HCT116 (cell line): ENCODE measurements at regions not wholly inside any gene's neighbourhood (a gene's known extent, or its start where the extent isn't known, plus 50 kb on each side); places are given as distances from the start of the nearest gene placed in this dataset.

Experiments used
- POLR2A ChIP-seq: IDR thresholded peaks from 2 replicates; pipeline ENCODE4 v1.7.0; 2011; ENCODE audit warnings: borderline replicate concordance; ENCODE audit not compliant: insufficient read depth, insufficient read length; ENCODE audit errors: extremely low read depth
- POLR2AphosphoS5 ChIP-seq: IDR thresholded peaks from 2 replicates; pipeline ENCODE4 v1.6.1; 2011; ENCODE audit warnings: mild to moderate bottlenecking, low read depth, low read length, moderate library complexity
- TF ChIP-seq, protein P1 (sequence below), 3 experiments: fragments of 200-600 bp in 1 of 3; sonication (generic) in 1 of 3; IDR thresholded peaks in 2 of 3; conservative IDR thresholded peaks in 1 of 3; 2 replicates each; pipeline ENCODE4 v1.5.1; 2012 to 2017; ENCODE audit warnings: low read depth in 2 of 3, low read length in 2 of 3, antibody characterized with exemption in 1 of 3, borderline replicate concordance in 1 of 3, control low read depth in 1 of 3, mild to moderate bottlenecking in 1 of 3, mixed read lengths in 1 of 3, mixed run types in 1 of 3, moderate library complexity in 1 of 3; ENCODE audit not compliant: insufficient read depth in 1 of 3
- TF ChIP-seq, protein P2 (sequence below): IDR thresholded peaks from 2 replicates; pipeline ENCODE4 v1.6.1; 2012

DNA sequence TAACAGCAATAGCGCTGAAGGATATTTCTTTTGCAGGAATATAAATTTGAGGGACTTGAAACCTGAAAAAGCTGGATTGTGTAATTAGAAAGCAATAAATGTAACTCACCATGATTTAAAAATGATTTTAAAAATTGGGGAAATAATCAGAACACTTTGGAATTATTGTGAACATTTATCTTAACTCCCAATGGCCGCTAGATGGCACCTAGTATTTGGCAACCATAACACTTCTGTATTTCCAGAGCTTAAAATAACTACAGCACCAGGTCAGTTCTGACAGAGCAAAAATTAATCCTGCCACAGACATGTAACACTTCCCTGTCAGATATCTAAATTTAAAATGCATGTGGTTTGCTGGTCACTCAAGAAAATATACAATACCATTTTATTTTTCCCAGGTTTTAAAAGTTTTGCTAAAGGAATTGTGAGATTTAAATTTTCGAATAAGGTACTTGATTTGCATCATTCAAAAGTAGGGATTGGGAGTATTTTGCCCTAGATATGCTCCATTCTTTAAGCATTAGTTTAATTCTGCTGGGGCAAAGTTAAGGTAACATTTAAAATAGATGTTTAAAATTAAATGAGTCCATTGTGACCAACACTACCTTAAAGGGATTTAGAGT, 144.5 kb downstream of the PPP1R3A start:
- no peak for TF ChIP-seq POLR2A
- TF ChIP-seq, protein P1, sequence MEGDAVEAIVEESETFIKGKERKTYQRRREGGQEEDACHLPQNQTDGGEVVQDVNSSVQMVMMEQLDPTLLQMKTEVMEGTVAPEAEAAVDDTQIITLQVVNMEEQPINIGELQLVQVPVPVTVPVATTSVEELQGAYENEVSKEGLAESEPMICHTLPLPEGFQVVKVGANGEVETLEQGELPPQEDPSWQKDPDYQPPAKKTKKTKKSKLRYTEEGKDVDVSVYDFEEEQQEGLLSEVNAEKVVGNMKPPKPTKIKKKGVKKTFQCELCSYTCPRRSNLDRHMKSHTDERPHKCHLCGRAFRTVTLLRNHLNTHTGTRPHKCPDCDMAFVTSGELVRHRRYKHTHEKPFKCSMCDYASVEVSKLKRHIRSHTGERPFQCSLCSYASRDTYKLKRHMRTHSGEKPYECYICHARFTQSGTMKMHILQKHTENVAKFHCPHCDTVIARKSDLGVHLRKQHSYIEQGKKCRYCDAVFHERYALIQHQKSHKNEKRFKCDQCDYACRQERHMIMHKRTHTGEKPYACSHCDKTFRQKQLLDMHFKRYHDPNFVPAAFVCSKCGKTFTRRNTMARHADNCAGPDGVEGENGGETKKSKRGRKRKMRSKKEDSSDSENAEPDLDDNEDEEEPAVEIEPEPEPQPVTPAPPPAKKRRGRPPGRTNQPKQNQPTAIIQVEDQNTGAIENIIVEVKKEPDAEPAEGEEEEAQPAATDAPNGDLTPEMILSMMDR (IDR thresholded peaks at IDR 0.05 in 2 of 3, conservative IDR thresholded peaks at IDR 0.05 in 1 of 3; ENCODE audit: borderline replicate concordance in 1 of 3, insufficient read depth in 1 of 3, low read depth in 2 of 3, low read length in 2 of 3) = peak; percentile 32 to 77 (median 63); a peak in 5 of 6 replicates
- TF ChIP-seq, protein P2, sequence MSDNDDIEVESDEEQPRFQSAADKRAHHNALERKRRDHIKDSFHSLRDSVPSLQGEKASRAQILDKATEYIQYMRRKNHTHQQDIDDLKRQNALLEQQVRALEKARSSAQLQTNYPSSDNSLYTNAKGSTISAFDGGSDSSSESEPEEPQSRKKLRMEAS = no peak
- TF ChIP-seq POLR2AphosphoS5 = no peak
